Large intestine (tissue), 3 donors: ENCODE measurements at regions not wholly inside any gene's neighbourhood (a gene's known extent, or its start where the extent isn't known, plus 50 kb on each side); places are given as distances from the start of the nearest gene placed in this dataset.

Source experiments
- DNase-seq, 2 donors: peaks; one replicate each; pipeline versions ENCODE4 v3.0.0 to v3.0.0-alpha.2; 2013
- H3K27ac ChIP-seq: one replicate; pipeline ENCODE4 v1.5.1; 2013; ENCODE audit warnings: low read length
- H3K27me3 ChIP-seq: 2 replicates; pipeline ENCODE4 v1.6.1; 2013; ENCODE audit warnings: low read length; ENCODE audit not compliant: control insufficient read depth, insufficient read depth
- H3K36me3 ChIP-seq: 2 replicates; pipeline ENCODE4 v1.6.1; 2013; ENCODE audit warnings: low read length; ENCODE audit not compliant: control insufficient read depth, insufficient read depth
- H3K4me1 ChIP-seq: one replicate; pipeline ENCODE4 v1.6.1; 2013; ENCODE audit warnings: low read length; ENCODE audit not compliant: control insufficient read depth, insufficient read depth
- H3K4me3 ChIP-seq: one replicate; pipeline ENCODE4 v1.5.1; 2013; ENCODE audit warnings: low read length
- H3K9me3 ChIP-seq: one replicate; pipeline ENCODE4 v1.6.1; 2013; ENCODE audit warnings: mild to moderate bottlenecking, low read depth, low read length, moderate library complexity; ENCODE audit not compliant: control insufficient read depth
- WGBS: methylation state at CpG from one replicate; pipeline ENCODE4 v1.1.5; 2013; ENCODE audit warnings: low lambda C conversion rate; ENCODE audit not compliant: insufficient coverage; 5-methylcytosine and 5-hydroxymethylcytosine counted together

GRCh38 chr5:57608542-57608941 is 125.9 kb upstream of the ACTBL2 start:
- H3K36me3 ChIP-seq = no peaks in the 10 kb centered on the region
- H3K27ac ChIP-seq = no peak overlapping the region
- H3K4me1 ChIP-seq = no peaks in the 10 kb centered on the region
- H3K4me3 ChIP-seq = no peak overlapping the region
- no peaks in the 10 kb centered on the region for H3K27me3 ChIP-seq
- H3K9me3 ChIP-seq = no peaks in the 10 kb centered on the region
- DNase-seq = no peak

DNA sequence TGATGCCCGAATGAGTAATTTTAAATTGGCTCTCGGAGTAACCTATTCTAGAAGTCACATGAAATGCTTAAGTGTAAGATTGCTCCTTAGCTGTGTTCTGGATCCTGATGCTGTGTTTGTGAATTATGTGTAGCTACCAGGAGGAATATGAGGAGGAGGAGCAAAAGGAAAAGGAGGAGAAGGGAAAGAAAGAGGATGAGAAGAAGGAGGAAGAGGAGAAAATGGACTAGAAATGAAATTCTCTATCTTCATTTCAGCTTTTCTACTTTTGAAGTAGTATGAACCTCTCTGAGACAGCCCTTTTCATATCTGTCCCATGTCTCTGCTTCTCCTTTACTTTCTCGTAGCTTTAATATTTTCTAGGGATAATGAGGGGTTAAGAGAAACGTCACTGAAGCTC is 119.4 kb upstream of the ACTBL2 start:
- 100% methylated on average over 1 of the region's 4 CpGs for WGBS
- Histone ChIP-seq H3K36me3 (no peaks in the 10 kb centered on the region), H3K27me3 (peaks cover 3% of the 10 kb centered on the region), H3K4me3 (no peak overlapping the region), H3K4me1 (no peaks in the 10 kb centered on the region), H3K27ac (no peak overlapping the region), H3K9me3 (no peaks in the 10 kb centered on the region)
- no peak for DNase-seq

DNA sequence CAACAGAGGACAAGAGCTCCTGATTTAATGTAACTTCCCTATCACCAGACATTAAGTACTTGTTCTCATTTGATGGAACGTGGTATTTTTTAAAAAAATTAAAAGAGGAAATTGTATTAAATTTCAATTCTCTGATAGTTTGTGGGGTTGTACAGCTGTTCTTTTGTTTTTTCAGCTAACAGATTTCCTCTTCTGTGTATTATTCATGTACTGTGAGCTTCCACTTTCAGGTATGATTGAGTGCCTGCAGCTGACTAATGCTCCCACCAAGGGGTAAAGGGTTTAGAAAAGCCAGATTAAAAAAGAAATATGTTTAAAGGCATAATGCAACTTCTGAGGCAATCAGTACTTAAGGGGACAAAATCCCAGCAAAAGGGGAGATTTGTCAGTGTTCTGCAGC is 117.7 kb upstream of the ACTBL2 start:
- 100% methylated on average over 1 of the region's 1 CpG for WGBS
- Histone ChIP-seq H3K27ac (no peak overlapping the region), H3K36me3 (no peaks in the 10 kb centered on the region), H3K9me3 (no peaks in the 10 kb centered on the region), H3K4me1 (no peaks in the 10 kb centered on the region), H3K27me3 (peaks cover 3% of the 10 kb centered on the region), H3K4me3 (no peak overlapping the region)
- no peak for DNase-seq

DNA sequence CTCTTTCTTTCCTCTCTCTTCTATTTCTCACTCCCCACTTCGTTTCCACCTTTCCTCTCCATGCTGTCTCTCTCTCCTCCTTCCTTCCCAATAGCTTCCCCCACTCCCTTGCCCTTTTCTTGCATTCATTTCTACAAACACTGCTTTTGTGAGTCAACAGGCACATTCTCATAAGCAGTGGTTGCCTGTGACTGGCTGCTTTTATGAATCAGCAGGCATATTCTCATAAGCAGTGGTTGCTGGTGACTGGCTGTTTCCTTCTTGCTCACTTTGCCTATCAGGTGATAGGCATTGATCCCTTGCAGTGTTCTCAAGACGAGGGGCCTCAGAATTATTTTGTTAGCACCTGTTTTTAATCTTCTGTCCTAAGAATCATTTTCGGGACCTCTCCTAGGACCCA is 116.1 kb upstream of the ACTBL2 start:
- no peak overlapping the region for H3K27ac ChIP-seq
- no peaks in the 10 kb centered on the region for H3K36me3 ChIP-seq
- H3K27me3 ChIP-seq = peaks cover 3% of the 10 kb centered on the region
- H3K4me1 ChIP-seq = no peaks in the 10 kb centered on the region
- no peak overlapping the region for H3K4me3 ChIP-seq
- no peak for DNase-seq
- no peaks in the 10 kb centered on the region for H3K9me3 ChIP-seq
- 88% methylated on average over 2 of the region's 3 CpGs for WGBS

DNA sequence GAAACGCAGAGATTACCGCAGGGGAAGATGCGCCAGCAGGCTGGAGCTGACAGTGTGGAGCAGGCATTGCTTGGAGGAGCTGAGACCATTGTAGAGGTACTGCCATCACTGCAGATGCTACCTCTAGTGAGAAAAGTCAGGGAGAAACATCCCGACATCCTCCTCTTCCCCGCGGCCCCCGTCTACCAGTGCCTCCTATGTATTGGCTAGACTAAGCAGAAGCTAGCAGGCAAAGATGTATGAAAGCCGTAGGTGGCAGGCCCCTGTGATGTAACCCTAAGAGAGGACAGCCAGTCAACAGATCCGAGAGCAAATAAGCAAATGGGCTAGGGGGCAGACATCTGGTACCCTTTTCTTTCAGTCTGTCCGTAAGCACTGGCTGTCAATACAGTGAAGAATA is 115.5 kb upstream of the ACTBL2 start:
- Histone ChIP-seq H3K36me3 (no peaks in the 10 kb centered on the region), H3K27me3 (peaks cover 3% of the 10 kb centered on the region), H3K27ac (no peak overlapping the region), H3K4me3 (no peak overlapping the region), H3K4me1 (no peaks in the 10 kb centered on the region), H3K9me3 (no peaks in the 10 kb centered on the region)
- no peak for DNase-seq
- no CpG with 5 or more reads among the region's 10 CpGs for WGBS

DNA sequence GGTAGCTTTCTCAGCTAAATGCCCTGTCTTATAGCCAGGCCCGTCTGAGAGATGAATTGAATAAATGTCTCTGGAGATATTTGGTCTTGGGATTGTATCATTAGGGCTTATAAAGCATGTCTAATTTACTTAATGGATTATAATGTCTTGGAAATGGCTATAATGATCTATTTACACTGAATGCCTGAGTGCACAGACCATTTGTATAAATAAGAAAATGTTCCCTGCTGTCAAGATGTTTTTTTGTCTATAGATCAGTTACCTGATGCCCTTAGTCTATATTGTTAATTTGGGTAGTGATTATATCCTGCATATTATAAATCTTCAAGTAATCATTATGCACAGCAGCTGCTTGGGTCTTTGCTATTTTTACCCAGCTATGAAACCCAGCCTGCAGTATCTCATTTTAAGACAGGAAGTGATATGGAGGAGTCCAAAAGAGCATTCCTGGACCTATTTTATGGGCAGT is 112.9 kb upstream of the ACTBL2 start:
- H3K9me3 ChIP-seq = no peaks in the 10 kb centered on the region
- DNase-seq = no peak
- H3K4me3 ChIP-seq = no peak overlapping the region
- H3K36me3 ChIP-seq = no peaks in the 10 kb centered on the region
- no CpG with 5 or more reads among the region's 1 CpG for WGBS
- H3K27me3 ChIP-seq = no peaks in the 10 kb centered on the region
- no peaks in the 10 kb centered on the region for H3K4me1 ChIP-seq
- H3K27ac ChIP-seq = no peak overlapping the region

DNA sequence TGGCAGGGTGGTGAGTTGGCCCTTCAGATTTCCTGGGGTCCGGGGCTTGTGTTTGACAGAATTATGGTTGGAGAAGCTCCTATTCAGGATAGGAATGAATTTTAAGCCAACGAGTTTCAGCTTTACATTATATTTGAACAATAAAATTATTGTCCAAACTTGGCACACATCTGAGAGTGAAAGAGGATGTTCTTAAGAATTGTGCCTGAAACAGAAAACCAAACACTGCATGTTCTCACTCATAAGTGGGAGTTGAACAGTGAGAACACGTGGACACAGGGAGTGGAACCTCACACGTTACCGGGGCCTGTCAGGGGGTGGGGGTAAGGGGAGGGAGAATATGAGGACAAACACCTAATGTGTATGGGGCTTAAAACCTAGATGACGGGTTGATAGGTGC is 111.8 kb upstream of the ACTBL2 start:
- no CpG with 5 or more reads among the region's 6 CpGs for WGBS
- no peak for DNase-seq
- no peaks in the 10 kb centered on the region for H3K27me3 ChIP-seq

DNA sequence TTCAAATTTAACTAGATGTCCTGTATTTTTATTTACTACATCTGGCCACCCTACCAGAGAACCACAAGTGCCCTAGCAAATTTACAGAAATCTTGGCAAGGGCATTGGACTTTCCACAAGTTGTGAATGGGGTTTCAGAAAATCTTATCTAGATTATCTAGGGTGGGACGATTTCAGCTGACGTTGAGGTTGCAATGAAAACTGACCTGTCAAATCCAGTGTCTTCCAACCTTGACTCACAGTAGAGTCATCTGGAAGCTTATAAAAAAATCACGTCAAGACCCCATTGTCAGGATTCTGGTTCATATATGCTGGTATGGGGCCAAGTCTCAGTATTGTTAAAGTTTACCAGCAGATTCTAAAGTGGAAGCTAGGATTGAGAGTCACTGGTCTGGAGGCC is 109.6 kb upstream of the ACTBL2 start:
- no peaks in the 10 kb centered on the region for H3K4me1 ChIP-seq
- DNase-seq = no peak
- no peaks in the 10 kb centered on the region for H3K27me3 ChIP-seq
- WGBS = no CpG with 5 or more reads among the region's 3 CpGs
- no peak overlapping the region for H3K27ac ChIP-seq
- H3K9me3 ChIP-seq = no peaks in the 10 kb centered on the region
- H3K36me3 ChIP-seq = no peaks in the 10 kb centered on the region
- H3K4me3 ChIP-seq = no peak overlapping the region

More for the DNA sequence above, 111.8 kb upstream of the ACTBL2 start:
- Histone ChIP-seq H3K36me3 (no peaks in the 10 kb centered on the region), H3K9me3 (no peaks in the 10 kb centered on the region), H3K4me3 (no peak overlapping the region), H3K27ac (no peak overlapping the region), H3K4me1 (no peaks in the 10 kb centered on the region)

DNA sequence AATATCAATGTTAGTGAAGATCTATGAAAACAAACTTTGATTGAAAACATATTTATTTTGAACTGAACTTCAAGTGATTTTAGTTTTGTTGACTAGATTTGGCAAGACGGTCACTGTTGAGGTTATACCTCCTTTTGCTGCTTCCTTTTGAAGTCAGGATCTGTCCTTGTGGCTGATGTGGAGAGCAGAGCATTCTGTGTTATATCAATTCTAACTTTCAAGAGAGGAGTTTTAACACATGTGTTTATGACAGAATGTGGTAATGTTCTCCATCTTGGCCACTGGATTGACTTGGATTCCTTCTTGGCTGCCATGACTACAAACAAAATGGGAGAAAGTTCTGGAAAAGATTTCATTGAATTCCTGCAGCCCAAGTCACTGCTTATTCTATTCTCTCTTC is 104.0 kb upstream of the ACTBL2 start:
- H3K4me1 ChIP-seq = no peaks in the 10 kb centered on the region
- no CpG with 5 or more reads among the region's 1 CpG for WGBS
- no peaks in the 10 kb centered on the region for H3K27me3 ChIP-seq
- no peaks in the 10 kb centered on the region for H3K36me3 ChIP-seq
- no peak overlapping the region for H3K4me3 ChIP-seq
- DNase-seq = no peak
- H3K9me3 ChIP-seq = no peaks in the 10 kb centered on the region
- H3K27ac ChIP-seq = no peak overlapping the region

DNA sequence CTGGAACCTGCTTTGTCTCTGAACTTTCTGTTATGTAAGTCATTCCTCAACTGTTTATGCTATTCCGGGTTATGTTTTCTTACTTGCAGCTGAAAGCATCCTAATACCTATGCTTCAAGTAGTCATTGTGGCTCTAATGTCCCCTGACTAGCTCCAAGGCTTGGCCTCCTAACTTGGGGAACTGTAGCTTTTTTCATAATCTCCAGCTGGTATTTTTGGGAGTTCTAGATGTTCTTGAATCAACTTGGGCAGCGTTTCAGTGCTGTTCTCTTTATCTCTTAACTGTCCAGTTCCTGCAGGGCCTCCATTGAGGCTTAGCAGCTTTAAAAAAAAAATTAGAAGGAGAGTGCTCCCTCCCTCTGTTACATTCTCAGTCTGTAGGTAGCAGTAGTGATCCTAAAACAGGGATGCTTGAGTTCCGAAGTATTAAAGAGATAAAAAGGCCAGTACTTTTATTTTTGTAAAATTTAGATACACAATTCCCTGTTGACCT is 100.0 kb upstream of the ACTBL2 start:
- no CpG with 5 or more reads among the region's 3 CpGs for whole genome bisulfite sequencing
- no peak for DNase-seq
- H3K9me3 ChIP-seq = no peaks in the 10 kb centered on the region
- H3K27ac ChIP-seq = no peak overlapping the region
- H3K4me1 ChIP-seq = no peaks in the 10 kb centered on the region
- H3K36me3 ChIP-seq = no peaks in the 10 kb centered on the region
- no peaks in the 10 kb centered on the region for H3K27me3 ChIP-seq
- H3K4me3 ChIP-seq = no peak overlapping the region

GRCh38 chr5:57581772-57582171 is 99.2 kb upstream of the ACTBL2 start:
- Histone ChIP-seq H3K4me1 (no peaks in the 10 kb centered on the region), H3K36me3 (no peaks in the 10 kb centered on the region), H3K27ac (no peak overlapping the region), H3K27me3 (no peaks in the 10 kb centered on the region), H3K4me3 (no peak overlapping the region), H3K9me3 (no peaks in the 10 kb centered on the region)
- DNase-seq = no peak
- WGBS = no CpG with 5 or more reads among the region's 2 CpGs
